ENCODE measurements at regions not wholly inside any gene's neighbourhood (a gene's known extent, or its start where the extent isn't known, plus 50 kb on each side); places are given as distances from the start of the nearest gene placed in this dataset.

DNA sequence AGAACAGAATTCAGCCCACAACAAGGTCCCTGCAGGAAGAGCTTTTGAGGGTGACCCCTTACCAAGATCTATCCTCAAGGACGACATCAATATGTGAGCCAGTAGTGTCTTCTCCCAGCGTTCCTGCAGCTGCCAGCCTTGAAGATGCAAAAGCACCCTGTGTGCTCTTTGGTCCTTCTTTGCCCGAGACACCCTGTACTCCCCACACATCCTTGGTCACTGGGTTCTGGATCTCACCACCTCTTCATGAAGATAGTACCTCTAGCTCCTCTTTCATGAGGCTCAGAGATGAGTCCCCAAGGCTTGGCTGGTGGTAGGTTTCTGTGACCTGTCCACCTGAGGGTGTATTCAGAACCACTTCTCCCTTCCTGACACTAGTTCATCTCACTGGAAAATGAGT lies 259.6 kb upstream of the FOXQ1 start:
- DNase-seq (ENCODE audit: extremely low read depth in 1 of 11, low read depth in 9 of 11, low spot score in 4 of 11) = no peak

DNA sequence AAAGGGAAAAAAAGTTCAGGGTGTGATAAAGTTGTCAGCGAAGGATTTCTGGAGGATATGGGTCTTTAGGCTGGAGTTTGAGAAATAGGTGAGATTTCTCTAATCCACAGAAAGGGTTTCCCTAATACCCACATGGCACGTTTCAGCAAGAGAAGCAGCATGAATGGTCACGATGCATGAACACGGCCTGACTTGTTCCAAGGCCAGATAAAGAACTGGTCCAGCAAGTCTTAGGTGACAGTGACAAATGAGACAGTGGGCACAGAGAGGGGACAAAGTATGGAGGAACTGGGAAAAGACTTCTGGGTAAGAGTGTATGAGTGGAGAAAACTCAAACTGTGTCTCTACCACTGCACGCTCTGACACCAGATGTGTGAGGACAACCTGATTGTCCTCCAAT lies 262.0 kb upstream of the FOXQ1 start:
- peak in 2 of 11 donors; percentile 23 to 45 for DNase-seq (ENCODE audit: extremely low read depth in 1 of 11, low read depth in 9 of 11, low spot score in 4 of 11)

DNA sequence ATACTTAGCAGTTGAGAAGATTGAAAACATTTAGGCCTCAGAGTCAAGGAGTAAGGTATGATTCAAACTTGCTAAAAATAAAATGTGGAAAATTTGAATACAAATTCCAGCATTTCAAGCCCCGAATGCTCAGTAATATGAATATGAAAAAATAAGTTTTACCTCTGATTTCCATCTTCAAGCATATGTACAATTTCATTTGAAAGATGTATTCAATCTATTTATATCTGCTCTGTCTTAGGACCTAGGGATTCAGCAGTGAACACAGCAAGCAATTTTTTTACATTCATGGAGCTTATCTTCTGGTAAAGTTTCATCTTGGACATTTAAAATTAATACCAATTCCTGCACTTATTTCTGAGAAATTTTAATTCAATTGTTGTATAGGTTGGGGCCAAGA lies 262.7 kb upstream of the FOXQ1 start:
- no peak for DNase-seq (ENCODE audit: extremely low read depth in 1 of 11, low read depth in 9 of 11, low spot score in 4 of 11)

DNA sequence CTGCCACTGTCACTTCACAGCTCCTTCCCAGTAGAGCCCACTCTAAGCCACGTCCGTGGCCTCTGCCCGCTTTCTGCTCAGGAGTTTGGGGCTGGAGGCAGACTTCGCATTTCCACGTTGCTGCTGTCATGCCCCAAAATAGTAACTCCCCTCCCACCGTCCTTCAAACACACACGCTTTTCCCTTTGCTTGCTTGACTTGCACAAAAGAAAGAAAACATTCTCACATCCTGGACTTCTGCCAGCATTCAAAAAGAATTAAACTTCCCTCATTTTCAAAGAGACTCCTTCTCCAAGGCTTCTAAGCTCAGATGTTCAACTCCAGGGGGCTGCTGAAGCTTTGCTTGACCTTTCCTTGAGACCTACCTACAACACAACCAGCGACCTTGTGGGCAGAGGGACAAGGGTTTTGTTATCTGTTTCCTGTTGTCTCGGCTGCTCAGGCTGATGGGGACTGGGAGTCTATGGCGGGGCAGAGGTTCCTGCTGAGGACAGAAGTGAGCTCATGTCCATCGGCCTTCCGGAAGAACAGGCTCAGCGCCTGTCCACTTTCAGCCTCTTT lies 263.8 kb upstream of the FOXQ1 start:
- peak in 5 of 11 donors; percentile 7 to 35 (median 28) for DNase-seq (ENCODE audit: extremely low read depth in 1 of 11, low read depth in 9 of 11, low spot score in 4 of 11)

DNA sequence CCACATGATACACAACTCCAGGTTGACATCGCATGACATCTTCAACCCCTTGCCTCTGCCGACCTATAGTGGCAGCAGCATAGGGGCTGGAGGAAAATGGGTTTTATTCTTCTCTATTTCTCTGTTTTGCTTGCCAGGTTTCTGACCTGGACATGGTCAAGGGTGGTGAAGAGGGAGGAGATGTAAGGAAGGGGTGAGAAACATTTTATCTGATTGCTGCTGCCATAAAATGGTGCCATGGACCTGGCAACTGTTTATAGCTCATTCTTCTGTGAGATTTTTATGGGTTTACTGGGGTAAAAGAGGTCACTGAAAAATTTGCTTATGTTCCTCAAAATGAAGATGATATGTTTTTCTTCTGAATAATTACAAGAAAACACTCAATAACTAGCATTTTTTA lies 266.7 kb upstream of the FOXQ1 start:
- no peak for DNase-seq (ENCODE audit: extremely low read depth in 1 of 11, low read depth in 9 of 11, low spot score in 4 of 11)

DNA sequence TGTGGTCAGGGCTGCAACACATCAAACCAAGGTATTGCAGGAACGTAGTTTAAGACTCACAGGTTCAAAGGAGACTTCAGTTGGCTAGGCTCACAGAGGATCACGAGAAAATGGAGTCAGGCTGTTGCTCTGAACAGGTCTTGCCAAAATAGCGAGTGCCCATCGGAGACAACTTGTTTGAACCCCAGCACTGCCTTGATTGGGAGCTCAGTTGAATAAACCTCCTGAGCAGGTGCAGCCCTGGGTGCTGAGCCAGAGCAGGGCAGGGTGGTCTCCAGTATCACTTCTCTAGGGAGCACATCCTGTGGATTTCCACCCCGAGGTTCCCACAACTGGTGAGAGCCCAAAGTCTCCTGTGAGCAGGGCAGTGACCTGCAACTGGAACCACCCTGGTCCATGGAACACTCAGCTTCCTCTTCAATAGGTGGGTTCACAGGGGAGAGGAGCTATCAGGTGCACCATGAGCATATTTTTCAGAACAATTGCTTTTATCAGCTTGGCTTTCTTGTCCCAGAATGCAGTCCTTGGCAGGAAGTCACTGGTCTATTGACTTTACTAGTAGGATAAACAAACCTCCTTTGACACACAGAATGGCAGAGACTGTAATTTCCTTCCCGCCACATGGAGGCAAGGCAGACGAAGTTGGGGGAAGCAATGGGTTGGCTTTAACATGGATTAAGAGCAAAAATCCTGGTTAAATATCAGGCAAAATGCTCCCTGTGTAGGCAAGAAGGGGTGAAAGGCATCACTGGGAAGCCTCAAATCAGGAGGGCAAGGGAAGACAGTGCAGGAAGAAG lies 267.7 kb upstream of the FOXQ1 start:
- no peak for DNase-seq (ENCODE audit: extremely low read depth in 1 of 11, low read depth in 9 of 11, low spot score in 4 of 11)

DNA sequence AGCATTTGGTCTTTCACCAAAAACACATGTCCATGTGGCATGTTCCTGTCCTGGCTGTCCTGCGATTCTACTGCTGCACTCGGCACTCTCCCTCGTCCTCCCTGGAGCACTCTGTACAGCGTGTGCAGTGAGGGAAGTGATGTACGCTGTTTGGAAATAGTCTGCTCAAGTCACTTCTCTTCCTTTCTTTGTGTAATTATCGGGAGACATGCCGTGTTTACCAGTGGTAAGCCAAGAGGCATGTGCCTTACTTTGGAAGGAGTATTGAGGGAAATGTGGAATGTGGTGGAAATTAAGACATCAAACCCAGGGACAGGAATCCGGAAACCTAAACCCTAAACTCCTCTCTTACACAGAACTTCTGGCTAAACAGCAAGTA lies 268.5 kb upstream of the FOXQ1 start:
- no peak for DNase-seq (ENCODE audit: extremely low read depth in 1 of 11, low read depth in 9 of 11, low spot score in 4 of 11)

DNA sequence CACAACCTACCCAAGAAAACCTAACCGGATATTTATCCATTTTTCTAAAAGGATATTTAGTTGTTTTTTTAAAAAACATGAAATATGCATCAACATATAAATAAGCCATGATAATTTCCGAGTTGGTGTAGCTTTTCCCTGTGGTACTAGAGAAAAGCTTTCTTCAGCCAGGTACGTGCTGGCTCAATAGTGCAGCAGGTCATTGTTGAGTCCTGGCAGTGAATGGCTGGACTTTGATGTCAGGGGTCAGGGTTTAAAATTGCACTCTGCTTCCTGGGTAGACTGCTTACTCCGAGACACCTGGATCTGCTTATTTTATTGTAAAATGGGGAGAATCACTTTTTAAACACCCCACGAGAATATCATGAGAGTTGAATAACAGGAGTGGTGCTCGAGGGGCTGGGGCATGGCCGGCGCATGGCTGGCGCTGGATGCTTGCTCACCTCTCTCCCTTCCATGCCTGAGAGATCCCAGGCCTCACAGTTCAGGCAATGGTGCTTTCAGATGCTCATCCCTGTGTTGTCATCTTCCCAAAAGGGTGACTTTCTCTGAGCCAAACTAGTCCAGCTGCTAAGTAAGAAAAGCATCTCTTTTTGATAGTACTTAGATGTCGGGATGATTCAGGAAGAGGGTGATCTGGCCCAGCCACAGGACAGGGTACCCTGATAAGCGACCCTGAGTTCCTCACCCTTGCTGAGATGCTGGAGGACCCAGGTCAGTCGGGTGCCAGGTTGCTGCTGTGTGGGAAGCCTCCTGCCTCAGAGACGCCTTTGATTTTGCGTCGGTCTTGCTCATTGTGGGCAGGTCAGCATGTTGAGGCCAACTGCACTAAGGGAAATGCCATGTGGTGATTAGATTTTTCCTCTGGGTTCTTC lies 269.1 kb upstream of the FOXQ1 start:
- DNase-seq (ENCODE audit: extremely low read depth in 1 of 11, low read depth in 9 of 11, low spot score in 4 of 11) = no peak

DNA sequence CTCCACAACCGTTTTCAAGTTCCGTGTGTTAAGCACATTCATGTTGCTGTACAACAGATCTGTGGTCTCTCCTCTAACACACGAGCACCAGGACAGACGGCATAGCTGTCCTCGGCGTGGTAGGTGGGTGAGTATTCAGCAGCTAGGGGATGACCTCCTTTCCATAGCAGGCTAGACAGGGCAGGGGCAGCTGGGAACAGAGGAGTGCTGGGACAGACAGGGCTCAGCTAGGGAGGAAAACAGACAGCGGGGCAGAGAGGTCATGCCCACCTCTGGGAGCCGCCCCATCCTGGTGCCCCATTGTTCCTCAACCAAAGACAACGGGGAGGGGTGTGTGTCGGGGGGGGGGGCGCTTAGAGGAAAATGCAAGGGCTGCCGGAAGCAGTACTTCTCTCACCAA lies 271.5 kb upstream of the FOXQ1 start:
- DNase-seq (ENCODE audit: extremely low read depth in 1 of 11, low read depth in 9 of 11, low spot score in 4 of 11) = no peak

DNA sequence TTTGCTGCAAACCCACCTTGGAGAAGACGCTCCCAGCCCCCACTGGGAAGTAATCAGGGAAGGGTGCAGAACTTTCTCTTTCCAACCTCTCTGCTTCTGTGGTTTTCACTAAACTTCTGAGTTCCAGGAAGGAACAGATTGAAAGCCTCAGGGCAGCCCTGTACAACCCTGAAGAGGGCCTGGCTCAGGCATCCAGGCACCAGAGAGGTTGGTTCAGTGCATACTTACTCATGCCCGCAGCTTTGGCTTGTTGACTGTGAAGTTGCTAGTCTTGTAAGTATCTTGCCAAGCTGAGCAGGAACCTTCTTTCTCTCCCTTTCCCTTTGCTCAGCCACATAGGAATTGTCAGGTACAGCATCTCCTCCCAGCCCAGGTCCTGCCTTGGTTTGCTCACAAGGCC lies 272.2 kb upstream of the FOXQ1 start:
- DNase-seq (ENCODE audit: extremely low read depth in 1 of 11, low read depth in 9 of 11, low spot score in 4 of 11) = no peak

DNA sequence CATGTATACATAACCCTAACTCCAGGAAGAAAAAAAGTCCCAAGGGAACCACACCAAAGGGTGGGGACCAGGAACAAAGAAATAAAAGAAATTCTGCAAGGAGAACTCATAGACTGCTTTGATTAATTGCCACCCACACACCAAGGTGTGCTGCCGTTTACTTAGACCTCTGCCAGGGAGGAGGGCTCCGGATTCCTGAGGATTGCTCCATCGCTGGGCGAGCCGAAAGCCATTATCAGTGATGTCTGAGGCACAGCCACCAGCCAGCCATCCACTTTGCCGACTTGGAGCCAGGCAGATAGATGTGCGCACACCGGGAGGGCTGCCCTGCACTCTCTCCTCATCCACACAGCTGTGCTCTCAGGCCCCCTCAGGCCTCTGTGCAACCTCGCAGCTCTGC lies 272.7 kb upstream of the FOXQ1 start:
- DNase-seq (ENCODE audit: extremely low read depth in 1 of 11, low read depth in 9 of 11, low spot score in 4 of 11) = no peak

DNA sequence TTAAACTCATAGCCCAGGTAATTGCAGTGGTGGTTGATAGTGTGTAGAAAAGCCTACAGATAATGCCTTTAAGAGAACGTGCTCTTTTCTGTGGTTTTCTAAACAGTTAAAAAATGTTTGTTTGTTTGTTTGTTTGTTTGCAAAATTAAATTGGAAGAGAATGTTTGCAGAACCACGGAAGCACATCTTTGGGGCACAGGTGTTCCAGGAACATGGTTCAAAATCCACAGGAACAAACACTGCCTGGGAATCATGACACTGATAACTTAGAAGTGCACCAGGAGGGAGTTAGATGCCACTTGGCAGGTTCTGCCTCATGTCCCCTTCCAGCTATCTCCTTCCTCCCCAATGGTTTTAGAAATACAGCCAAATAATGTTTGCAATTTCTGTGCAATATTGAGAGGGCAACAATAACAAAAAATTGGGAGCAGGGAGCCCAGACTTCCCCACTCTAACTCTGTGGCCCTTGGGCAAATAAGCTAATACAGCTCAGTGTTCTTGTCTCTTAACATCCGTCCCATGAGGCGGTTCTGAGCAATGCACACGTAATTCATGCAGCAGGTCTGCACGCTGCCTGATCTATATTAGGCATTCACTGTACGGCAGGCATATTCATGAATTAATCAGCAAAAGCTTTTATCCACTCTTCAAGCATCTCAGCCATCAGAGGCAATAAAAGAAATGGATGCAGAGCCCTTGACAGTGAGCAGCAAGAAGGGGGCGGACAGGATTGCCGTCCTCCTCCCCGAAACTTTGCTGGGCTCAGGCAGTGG lies 274.3 kb upstream of the FOXQ1 start:
- no peak for DNase-seq (ENCODE audit: extremely low read depth in 1 of 11, low read depth in 9 of 11, low spot score in 4 of 11)

DNA sequence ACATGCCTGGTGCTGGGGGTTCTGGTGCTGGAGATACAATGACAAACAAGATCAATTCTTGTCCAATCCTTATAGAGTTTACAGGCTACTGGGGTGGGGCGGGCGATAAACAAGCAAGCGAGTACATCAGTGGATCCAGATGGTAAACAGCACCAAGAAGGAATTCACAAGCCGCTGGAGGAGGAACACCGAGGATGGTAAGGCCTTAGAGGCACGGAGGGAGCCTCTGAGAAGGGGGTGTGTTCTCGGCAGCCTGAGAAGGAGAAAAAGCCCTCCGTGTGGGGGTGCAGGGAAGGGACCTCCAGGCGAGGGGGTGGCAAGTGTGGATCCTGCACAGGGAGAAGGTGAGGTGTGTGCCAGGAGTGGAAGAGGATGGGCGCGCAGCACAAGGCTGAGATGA lies 276.5 kb upstream of the FOXQ1 start:
- DNase-seq (ENCODE audit: extremely low read depth in 1 of 11, low read depth in 9 of 11, low spot score in 4 of 11) = no peak

DNA sequence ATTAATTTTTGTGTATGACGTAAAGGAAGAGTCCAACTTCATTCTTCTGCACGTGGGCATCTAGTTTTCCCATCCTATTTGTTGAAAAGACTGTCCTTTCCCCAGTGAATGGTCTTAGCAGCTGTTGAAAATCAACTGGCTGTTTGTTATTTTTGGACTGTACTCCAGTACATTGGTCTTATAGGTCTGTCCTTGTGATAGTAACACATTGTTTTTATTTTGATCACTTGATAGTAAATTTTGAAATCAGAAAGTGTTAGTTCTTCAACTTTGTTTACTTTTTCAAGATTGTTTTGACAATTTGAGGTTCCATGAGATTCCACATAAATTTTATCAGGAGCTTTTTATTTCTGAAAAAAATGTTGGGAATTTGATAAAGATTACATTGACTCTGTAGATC lies 280.2 kb upstream of the FOXQ1 start:
- no peak for DNase-seq (ENCODE audit: extremely low read depth in 1 of 11, low read depth in 9 of 11, low spot score in 4 of 11)

DNA sequence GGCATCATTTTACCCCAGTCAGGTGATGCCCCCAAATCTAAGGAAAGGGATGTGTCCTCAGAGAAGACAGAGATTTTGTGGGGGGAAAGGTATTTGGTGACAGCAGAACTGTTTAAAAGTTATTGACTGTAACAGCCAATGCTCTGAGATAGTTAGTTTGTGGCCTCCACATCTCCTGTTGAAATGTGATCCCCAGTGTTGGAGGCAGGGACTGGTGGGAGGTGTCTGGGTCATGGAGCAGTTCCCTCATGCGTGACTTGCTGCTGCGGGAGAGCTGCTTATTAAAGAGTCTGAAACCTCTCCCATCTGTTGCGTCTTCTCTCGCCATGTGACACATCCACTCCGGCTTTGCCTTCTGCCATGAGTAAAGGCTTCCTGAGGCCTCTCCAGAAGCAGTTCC lies 282.8 kb upstream of the FOXQ1 start:
- peak in 10 of 11 donors; percentile 21 to 80 (median 59) for DNase-seq (ENCODE audit: extremely low read depth in 1 of 11, low read depth in 9 of 11, low spot score in 4 of 11)

DNA sequence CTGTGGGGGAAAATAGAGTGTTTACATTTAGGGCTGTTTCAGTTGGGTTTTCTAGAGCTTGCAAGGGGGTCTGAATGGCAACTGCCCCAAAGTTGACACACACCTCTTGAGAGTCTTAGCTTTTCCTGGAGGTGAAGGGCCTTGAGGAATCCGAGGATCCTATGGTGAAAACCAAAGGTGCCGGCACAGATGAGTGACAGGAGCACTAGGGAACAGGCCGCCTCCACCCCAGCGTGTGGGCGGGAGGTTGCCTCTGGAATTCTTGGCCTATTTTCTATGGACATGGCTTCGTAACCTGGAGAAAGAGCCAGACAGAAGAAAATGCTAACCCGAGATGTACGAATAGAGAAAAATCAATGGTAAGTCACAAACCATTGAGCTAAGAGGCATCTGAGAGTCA lies 283.2 kb upstream of the FOXQ1 start:
- peak in 1 of 11 donors; percentile 13 for DNase-seq (ENCODE audit: extremely low read depth in 1 of 11, low read depth in 9 of 11, low spot score in 4 of 11)

DNA sequence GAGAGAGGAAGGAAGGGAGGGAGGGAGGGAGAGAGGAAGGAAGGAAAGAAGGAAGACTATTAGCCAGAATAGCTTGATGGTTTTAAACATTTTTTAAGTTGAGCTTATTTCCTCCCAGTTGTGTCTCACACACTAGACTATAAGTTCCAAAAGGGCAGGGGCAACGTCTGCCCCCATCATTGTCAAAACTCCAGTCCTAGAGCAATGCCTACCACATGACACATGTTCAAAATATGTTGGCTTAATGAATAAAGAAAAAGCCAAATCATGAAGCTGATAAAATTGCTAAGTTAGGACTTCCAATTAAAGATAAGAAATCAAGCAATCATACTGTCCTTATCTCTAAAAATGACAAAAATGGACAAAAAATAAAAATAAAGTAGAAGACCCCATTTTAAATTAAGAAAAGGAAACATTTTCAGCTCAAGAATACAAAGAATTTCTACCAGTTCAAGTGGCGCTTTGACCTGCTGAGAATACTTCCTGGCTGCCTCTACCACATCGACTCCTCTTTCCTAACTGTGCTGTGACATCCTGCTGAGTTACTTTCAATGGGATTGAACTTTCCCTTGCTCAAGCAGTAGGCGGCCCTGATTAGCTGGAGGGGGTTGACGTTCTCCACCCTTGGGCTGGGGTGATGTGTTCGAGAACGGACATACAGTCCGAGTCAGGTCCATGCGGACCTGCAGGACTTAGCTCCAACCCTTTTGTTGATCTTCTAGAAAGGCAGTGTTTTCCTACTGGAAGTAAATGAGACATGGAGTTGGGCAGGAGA lies 283.9 kb upstream of the FOXQ1 start:
- DNase-seq (ENCODE audit: extremely low read depth in 1 of 11, low read depth in 9 of 11, low spot score in 4 of 11) = no peak

DNA sequence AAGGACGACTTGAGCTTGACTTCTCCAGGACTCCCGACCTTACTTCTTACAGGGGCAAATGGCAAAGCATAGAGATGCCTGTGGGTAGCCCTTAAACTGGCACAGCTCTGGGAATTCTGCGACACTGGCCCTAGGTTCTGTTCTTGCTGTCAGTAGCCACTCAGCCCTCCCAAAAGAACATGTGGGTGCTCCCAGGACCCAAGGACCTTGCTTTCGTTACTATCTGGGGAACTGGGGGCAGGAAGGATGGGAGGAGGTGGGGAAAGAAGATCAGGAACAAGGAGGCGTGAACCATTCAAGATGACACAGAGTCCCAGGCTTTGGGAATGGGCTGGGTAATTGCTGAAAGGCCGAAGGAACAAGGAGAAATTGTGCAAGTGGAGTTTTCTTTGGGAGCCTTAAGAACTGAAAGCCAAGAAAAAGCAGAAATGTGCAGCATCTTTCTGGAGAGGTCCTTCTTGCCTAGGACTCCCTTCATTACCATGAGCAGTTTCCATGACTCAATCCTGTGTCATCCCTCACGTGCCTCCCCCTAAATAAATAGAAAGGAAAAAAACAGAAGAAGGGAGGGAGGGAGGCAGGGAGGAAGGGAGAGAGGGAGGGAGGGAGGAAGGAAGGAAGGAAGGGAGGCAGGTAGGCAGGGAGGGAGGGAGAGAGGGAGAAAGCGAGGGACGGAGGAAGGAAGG lies 284.6 kb upstream of the FOXQ1 start:
- no peak for DNase-seq (ENCODE audit: extremely low read depth in 1 of 11, low read depth in 9 of 11, low spot score in 4 of 11)

Data from renal cortex interstitium (tissue), 11 donors.